SK-N-SH (cell line): ENCODE measurements at regions not wholly inside any gene's neighbourhood (a gene's known extent, or its start where the extent isn't known, plus 50 kb on each side); places are given as distances from the start of the nearest gene placed in this dataset.

ENCODE experiments used
- CTCF ChIA-PET: fragments of 300-600, 350-600 bp; formaldehyde crosslinking; extraction: SDS; loops from one replicate; lab custom pipeline; 2021; lab: Yijun Ruan, JAX
- POLR2A ChIA-PET: fragments of 350-600 bp; sonication (Branson Sonifier 250); formaldehyde crosslinking; extraction: SDS; loops from one replicate; lab custom pipeline; 2020; ENCODE audit warnings: antibody characterized with exemption, inconsistent platforms; lab: Yijun Ruan, JAX
- DNase-seq: peaks from one replicate; pipeline ENCODE4 v3.0.0; 2012
- H2AFZ ChIP-seq: fragments of 200-600 bp; sonication (generic); 2 replicates; pipeline ENCODE4 v1.8.1; 2016; ENCODE audit warnings: antibody characterized with exemption, mild to moderate bottlenecking, low read depth
- H3F3A ChIP-seq: fragments of 200-600 bp; sonication (generic); replicated peaks from 2 replicates; pipeline ENCODE3; 2016; ENCODE audit warnings: antibody characterized with exemption, mild to moderate bottlenecking; ENCODE audit not compliant: insufficient read depth
- H3K27ac ChIP-seq, 2 experiments: fragments of 200-500 bp in 1 of 2; fragments of 200-600 bp in 1 of 2; sonication (Bioruptor generic) in 1 of 2; sonication (generic), shearing (Covaris generic) in 1 of 2; 2 replicates each; pipeline versions ENCODE4 v1.5.1 to v1.6.1; 2014 to 2016; ENCODE audit warnings: low read depth in 2 of 2, inconsistent platforms in 1 of 2, low read length in 1 of 2, mild to moderate bottlenecking in 1 of 2, mixed read lengths in 1 of 2
- H3K27me3 ChIP-seq: fragments of 200-600 bp; sonication (generic), shearing (Covaris generic); 2 replicates; pipeline ENCODE4 v1.6.1; 2016; ENCODE audit warnings: mixed run types; ENCODE audit not compliant: insufficient read depth
- H3K36me3 ChIP-seq, 2 experiments: fragments of 200-500 bp in 1 of 2; fragments of 200-600 bp in 1 of 2; sonication (Bioruptor generic) in 1 of 2; sonication (generic) in 1 of 2; replicated peaks in 1 of 2; 2 replicates each; pipeline versions ENCODE3 to v1.5.1; 2014 to 2016; ENCODE audit warnings: low read length in 1 of 2, mild to moderate bottlenecking in 1 of 2; ENCODE audit not compliant: insufficient read depth in 2 of 2, control insufficient read depth in 1 of 2
- H3K4me1 ChIP-seq, 2 experiments: fragments of 200-500 bp in 1 of 2; fragments of 200-600 bp in 1 of 2; sonication (Bioruptor generic) in 1 of 2; sonication (generic), shearing (Covaris generic) in 1 of 2; 2 replicates each; pipeline versions ENCODE4 v1.5.1 to v1.6.1; 2014 to 2016; ENCODE audit warnings: low read depth in 1 of 2, low read length in 1 of 2, mixed run types in 1 of 2; ENCODE audit not compliant: insufficient read depth in 2 of 2, control insufficient read depth in 1 of 2
- H3K4me2 ChIP-seq: fragments of 200-600 bp; sonication (generic), shearing (Covaris generic); 2 replicates; pipeline ENCODE4 v1.6.1; 2017; ENCODE audit warnings: mixed run types
- H3K4me3 ChIP-seq, 2 experiments: fragments of 200-500 bp in 1 of 2; fragments of 200-600 bp in 1 of 2; sonication (Bioruptor generic) in 1 of 2; sonication (generic), shearing (Covaris generic) in 1 of 2; 2 replicates each; pipeline versions ENCODE4 v1.5.1 to v1.8.1; 2014 to 2016; ENCODE audit warnings: low read depth in 2 of 2, inconsistent platforms in 1 of 2, low read length in 1 of 2, mild to moderate bottlenecking in 1 of 2, mixed read lengths in 1 of 2, moderate library complexity in 1 of 2
- H3K79me2 ChIP-seq: fragments of 200-600 bp; sonication (generic); 2 replicates; pipeline ENCODE4 v1.8.1; 2017; ENCODE audit warnings: mild to moderate bottlenecking; ENCODE audit not compliant: insufficient read depth
- H3K9ac ChIP-seq: fragments of 200-600 bp; sonication (generic); 2 replicates; pipeline ENCODE4 v1.6.1; 2017; ENCODE audit warnings: mixed run types
- H3K9me2 ChIP-seq: fragments of 200-600 bp; sonication (generic); 2 replicates; pipeline ENCODE4 v1.6.1; 2017; ENCODE audit warnings: mixed run types
- H3K9me3 ChIP-seq: fragments of 200-600 bp; sonication (generic); 2 replicates; pipeline ENCODE4 v1.6.1; 2017; ENCODE audit warnings: mixed run types, mild to moderate bottlenecking, moderate library complexity
- H4K20me1 ChIP-seq: fragments of 200-600 bp; sonication (generic); 2 replicates; pipeline ENCODE4 v1.6.1; 2017; ENCODE audit warnings: mild to moderate bottlenecking, mixed run types; ENCODE audit not compliant: insufficient read depth
- CHD2 ChIP-seq: fragments of 150-350 bp; IDR thresholded peaks from 2 replicates; pipeline ENCODE4 v1.6.1; 2018; ENCODE audit warnings: low read length; ENCODE audit not compliant: partially characterized antibody
- ELF1 ChIP-seq: IDR thresholded peaks from 2 replicates; pipeline ENCODE4 v1.4.0; 2012
- EP300 ChIP-seq, 2 experiments: IDR thresholded peaks; 2 replicates each; pipeline versions ENCODE4 v1.4.0 to v1.6.1; 2012; ENCODE audit warnings: borderline replicate concordance in 1 of 2, low read depth in 1 of 2, low read length in 1 of 2
- EZH2phosphoT487 ChIP-seq: fragments of 200-600 bp; sonication (generic); IDR thresholded peaks from 2 replicates; pipeline ENCODE4 v1.6.1; 2017; ENCODE audit warnings: low read depth, mixed run types, mild to moderate bottlenecking, antibody characterized with exemption, moderate library complexity, borderline replicate concordance
- FOSL2 ChIP-seq: IDR thresholded peaks from 2 replicates; pipeline ENCODE4 v1.4.0; 2012; ENCODE audit warnings: low read depth, mild to moderate bottlenecking, moderate library complexity, borderline replicate concordance
- FOXJ3 ChIP-seq: sonication (generic); formaldehyde crosslinking; IDR thresholded peaks from 2 replicates; pipeline ENCODE4 v1.5.1; 2020; ENCODE audit warnings: mild to moderate bottlenecking, missing genetic modification reagents
- FOXM1 ChIP-seq: IDR thresholded peaks from 2 replicates; pipeline ENCODE4 v1.4.0; 2012; ENCODE audit warnings: low read depth, mild to moderate bottlenecking
- GATA2 ChIP-seq: sonication (generic); formaldehyde crosslinking; IDR thresholded peaks from 2 replicates; pipeline ENCODE4 v1.5.0; 2020; ENCODE audit warnings: mild to moderate bottlenecking, missing genetic modification reagents
- JUND ChIP-seq: IDR thresholded peaks from 2 replicates; pipeline ENCODE4 v1.4.0; 2012
- MEF2A ChIP-seq: IDR thresholded peaks from 2 replicates; pipeline ENCODE4 v1.4.0; 2012; ENCODE audit warnings: low read depth, borderline replicate concordance
- MXI1 ChIP-seq: IDR thresholded peaks from 2 replicates; pipeline ENCODE4 v1.6.1; 2012; ENCODE audit warnings: mild to moderate bottlenecking, low read depth, low read length, improper control_type of control experiment
- POLR2AphosphoS5 ChIP-seq: IDR thresholded peaks from 2 replicates; pipeline ENCODE4 v1.6.1; 2012; ENCODE audit warnings: low read depth, low read length
- RAD21 ChIP-seq: IDR thresholded peaks from 2 replicates; pipeline ENCODE4 v1.6.1; 2012; ENCODE audit warnings: mild to moderate bottlenecking, low read length
- RCOR1 ChIP-seq: fragments of 150-350 bp; IDR thresholded peaks from 2 replicates; pipeline ENCODE4 v1.6.1; 2017; ENCODE audit warnings: antibody characterized with exemption, low read length
- TAF1 ChIP-seq: IDR thresholded peaks from 2 replicates; pipeline ENCODE4 v1.6.1; 2012; ENCODE audit warnings: low read depth, mild to moderate bottlenecking, low read length, moderate library complexity, borderline replicate concordance
- WGBS: methylation state at CpG from one replicate; pipeline ENCODE4 v1.1.6; 2017; ENCODE audit warnings: low lambda C conversion rate; 5-methylcytosine and 5-hydroxymethylcytosine counted together
- TF ChIP-seq, protein P1 (sequence below): fragments of 150-350 bp; IDR thresholded peaks from 2 replicates; pipeline ENCODE4 v1.6.1; 2017; ENCODE audit warnings: antibody characterized with exemption, low read length, low read depth, borderline replicate concordance
- TF ChIP-seq, protein P2 (sequence below): IDR thresholded peaks from 2 replicates; pipeline ENCODE4 v1.4.0; 2012; ENCODE audit warnings: low read depth, borderline replicate concordance
- TF ChIP-seq, protein P3 (sequence below): fragments of 200-600 bp; sonication (generic); IDR thresholded peaks from 2 replicates; pipeline ENCODE4 v1.6.1; 2017; ENCODE audit warnings: antibody characterized with exemption, mild to moderate bottlenecking, moderate library complexity
- TF ChIP-seq, protein P4 (sequence below): IDR thresholded peaks from 2 replicates; pipeline ENCODE4; 2012

DNA sequence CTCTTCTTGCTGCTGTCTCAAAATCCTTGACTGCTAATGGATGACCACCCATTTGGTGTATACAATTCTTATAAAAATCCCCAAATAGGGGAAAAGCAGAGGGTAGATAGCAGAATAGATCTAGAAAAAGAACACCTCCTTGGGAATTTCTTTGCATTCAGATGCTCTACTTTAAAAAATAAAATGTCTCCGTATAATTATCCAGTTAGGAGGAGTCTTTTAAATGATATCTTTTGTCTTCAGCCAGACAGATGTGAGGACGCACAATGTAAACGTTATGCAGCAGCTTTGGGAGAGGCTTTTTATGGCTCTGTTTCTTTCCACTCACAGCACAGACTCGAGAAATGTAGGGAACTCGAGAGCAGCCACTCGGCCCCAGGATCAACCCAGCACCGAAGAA lies 300.2 kb downstream of the IRF8 start:
- whole genome bisulfite sequencing, result 10% methylated on average over 7 of the region's 7 CpGs
- Histone ChIP-seq H3K4me2 (no peak overlapping the region), H2AFZ (no peak overlapping the region), H3K4me1 (no peaks in the 10 kb centered on the region), H3K79me2 (no peaks in the 10 kb centered on the region), H3K9ac (no peak overlapping the region), H3K36me3 (no peaks in the 10 kb centered on the region), H3F3A (no peaks in the 10 kb centered on the region), H3K9me2 (no peaks in the 10 kb centered on the region), H3K27ac (no peak overlapping the region), H3K9me3 (no peaks in the 10 kb centered on the region), H4K20me1 (no peaks in the 10 kb centered on the region), H3K27me3 (peaks cover 98% of the 10 kb centered on the region), H3K4me3 (no peak overlapping the region; a peak in 1 of 4 replicates)
- ChIA-PET POLR2A (no interaction called here), CTCF (no interaction called here)
- no peak for DNase-seq
- TF ChIP-seq ELF1 (no peak), TAF1 (no peak), POLR2AphosphoS5 (no peak), FOSL2 (no peak), MXI1 (no peak)
- TF ChIP-seq, protein P1, sequence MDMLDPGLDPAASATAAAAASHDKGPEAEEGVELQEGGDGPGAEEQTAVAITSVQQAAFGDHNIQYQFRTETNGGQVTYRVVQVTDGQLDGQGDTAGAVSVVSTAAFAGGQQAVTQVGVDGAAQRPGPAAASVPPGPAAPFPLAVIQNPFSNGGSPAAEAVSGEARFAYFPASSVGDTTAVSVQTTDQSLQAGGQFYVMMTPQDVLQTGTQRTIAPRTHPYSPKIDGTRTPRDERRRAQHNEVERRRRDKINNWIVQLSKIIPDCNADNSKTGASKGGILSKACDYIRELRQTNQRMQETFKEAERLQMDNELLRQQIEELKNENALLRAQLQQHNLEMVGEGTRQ, result no peak
- TF ChIP-seq, protein P2, sequence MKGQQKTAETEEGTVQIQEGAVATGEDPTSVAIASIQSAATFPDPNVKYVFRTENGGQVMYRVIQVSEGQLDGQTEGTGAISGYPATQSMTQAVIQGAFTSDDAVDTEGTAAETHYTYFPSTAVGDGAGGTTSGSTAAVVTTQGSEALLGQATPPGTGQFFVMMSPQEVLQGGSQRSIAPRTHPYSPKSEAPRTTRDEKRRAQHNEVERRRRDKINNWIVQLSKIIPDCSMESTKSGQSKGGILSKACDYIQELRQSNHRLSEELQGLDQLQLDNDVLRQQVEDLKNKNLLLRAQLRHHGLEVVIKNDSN, result no peak

DNA sequence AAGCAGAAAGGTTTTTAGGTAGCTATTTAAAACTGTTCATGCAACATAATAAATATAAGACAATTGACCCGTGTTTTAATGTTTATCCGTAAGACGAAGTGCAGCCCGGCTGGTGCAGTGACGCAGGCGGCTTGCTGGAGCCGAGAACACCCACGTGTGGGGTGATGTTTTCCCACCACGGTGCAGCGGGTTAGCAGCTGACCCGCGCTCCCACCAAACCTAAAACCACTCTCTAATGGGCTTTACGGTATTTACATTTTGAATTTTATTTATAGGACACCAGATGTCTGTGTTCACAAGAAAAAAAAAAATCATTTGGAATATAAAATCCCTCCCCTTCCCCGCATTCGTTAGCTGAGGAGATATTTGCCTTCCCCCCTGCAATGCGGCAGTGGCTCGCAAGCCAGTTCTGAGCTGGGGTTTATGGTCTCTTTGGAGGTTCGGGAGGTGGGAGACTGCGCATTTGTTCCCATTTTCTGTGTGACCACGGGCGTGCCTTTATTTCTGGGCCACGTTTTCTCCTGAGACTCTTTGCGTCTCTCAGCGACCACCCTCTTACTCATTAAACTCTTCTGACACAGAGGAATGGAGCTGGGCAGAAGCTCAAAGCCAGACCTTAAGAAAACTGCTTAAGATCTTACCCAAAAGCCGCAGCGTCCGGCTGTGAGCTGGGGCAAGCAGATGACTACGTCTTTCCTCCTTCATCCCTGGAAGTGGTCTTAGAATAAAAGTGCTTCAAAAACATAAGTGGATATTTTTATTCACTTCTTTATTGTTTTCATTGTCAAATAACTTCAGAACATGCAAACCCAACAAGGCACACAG lies 301.1 kb downstream of the IRF8 start:
- Histone ChIP-seq H3K4me2 (no peak overlapping the region), H4K20me1 (no peaks in the 10 kb centered on the region), H3K9me2 (no peaks in the 10 kb centered on the region), H3K4me1 (no peaks in the 10 kb centered on the region), H3K36me3 (no peaks in the 10 kb centered on the region), H3K79me2 (no peaks in the 10 kb centered on the region), H2AFZ (no peak overlapping the region), H3K9ac (no peak overlapping the region), H3K9me3 (no peaks in the 10 kb centered on the region), H3K27ac (no peak overlapping the region), H3K27me3 (peaks cover 95% of the 10 kb centered on the region), H3K4me3 (no peak overlapping the region; a peak in 1 of 4 replicates), H3F3A (no peaks in the 10 kb centered on the region)
- CTCF ChIA-PET, result no interaction called here
- POLR2A ChIA-PET, result no interaction called here
- 15% methylated on average over 28 of the region's 28 CpGs for WGBS
- TF ChIP-seq EP300 (IDR thresholded peaks at IDR 0.05; ENCODE audit: borderline replicate concordance in 1 of 2, low read depth in 1 of 2, low read length in 1 of 2), result no peak
- no peak for TF ChIP-seq FOXM1
- TF ChIP-seq, protein P3, sequence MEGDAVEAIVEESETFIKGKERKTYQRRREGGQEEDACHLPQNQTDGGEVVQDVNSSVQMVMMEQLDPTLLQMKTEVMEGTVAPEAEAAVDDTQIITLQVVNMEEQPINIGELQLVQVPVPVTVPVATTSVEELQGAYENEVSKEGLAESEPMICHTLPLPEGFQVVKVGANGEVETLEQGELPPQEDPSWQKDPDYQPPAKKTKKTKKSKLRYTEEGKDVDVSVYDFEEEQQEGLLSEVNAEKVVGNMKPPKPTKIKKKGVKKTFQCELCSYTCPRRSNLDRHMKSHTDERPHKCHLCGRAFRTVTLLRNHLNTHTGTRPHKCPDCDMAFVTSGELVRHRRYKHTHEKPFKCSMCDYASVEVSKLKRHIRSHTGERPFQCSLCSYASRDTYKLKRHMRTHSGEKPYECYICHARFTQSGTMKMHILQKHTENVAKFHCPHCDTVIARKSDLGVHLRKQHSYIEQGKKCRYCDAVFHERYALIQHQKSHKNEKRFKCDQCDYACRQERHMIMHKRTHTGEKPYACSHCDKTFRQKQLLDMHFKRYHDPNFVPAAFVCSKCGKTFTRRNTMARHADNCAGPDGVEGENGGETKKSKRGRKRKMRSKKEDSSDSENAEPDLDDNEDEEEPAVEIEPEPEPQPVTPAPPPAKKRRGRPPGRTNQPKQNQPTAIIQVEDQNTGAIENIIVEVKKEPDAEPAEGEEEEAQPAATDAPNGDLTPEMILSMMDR, result no peak
- TF ChIP-seq FOSL2, result no peak
- no peak for TF ChIP-seq MEF2A
- TF ChIP-seq, protein P4, sequence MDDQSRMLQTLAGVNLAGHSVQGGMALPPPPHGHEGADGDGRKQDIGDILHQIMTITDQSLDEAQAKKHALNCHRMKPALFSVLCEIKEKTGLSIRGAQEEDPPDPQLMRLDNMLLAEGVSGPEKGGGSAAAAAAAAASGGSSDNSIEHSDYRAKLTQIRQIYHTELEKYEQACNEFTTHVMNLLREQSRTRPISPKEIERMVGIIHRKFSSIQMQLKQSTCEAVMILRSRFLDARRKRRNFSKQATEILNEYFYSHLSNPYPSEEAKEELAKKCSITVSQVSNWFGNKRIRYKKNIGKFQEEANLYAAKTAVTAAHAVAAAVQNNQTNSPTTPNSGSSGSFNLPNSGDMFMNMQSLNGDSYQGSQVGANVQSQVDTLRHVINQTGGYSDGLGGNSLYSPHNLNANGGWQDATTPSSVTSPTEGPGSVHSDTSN, result no peak
- TF ChIP-seq, protein P2, result no peak
- no peak for TF ChIP-seq RAD21
- no peak for TF ChIP-seq CHD2
- no peak for TF ChIP-seq MXI1
- no peak for TF ChIP-seq GATA2
- TF ChIP-seq EZH2phosphoT487, result no peak
- TF ChIP-seq FOXJ3 (CRISPR knock-in tag), result no peak
- no peak for TF ChIP-seq RCOR1
- TF ChIP-seq JUND, result no peak
- no peak for DNase-seq
